Endothelial cell (in vitro differentiated cells): ENCODE measurements at regions not wholly inside any gene's neighbourhood (a gene's known extent, or its start where the extent isn't known, plus 50 kb on each side); places are given as distances from the start of the nearest gene placed in this dataset.

ENCODE experiments used
- DNase-seq: peaks from one replicate; pipeline ENCODE4 v3.0.0; 2021; ENCODE audit warnings: low spot score
- H3K27ac Mint-ChIP-seq: one replicate; pipeline ENCODE4 v1.8.0; 2021; ENCODE audit warnings: mixed read lengths, inconsistent platforms; ENCODE audit not compliant: unreplicated experiment
- H3K27me3 Mint-ChIP-seq: one replicate; pipeline ENCODE4 v1.8.0; 2021; ENCODE audit warnings: mild to moderate bottlenecking, moderate library complexity, mixed read lengths, inconsistent platforms; ENCODE audit not compliant: unreplicated experiment
- H3K36me3 Mint-ChIP-seq: one replicate; pipeline ENCODE4 v1.8.0; 2021; ENCODE audit warnings: mild to moderate bottlenecking, low read depth, mixed read lengths, inconsistent platforms; ENCODE audit not compliant: unreplicated experiment
- H3K4me1 Mint-ChIP-seq: one replicate; pipeline ENCODE4 v1.8.0; 2021; ENCODE audit warnings: mild to moderate bottlenecking, mixed read lengths, inconsistent platforms; ENCODE audit not compliant: unreplicated experiment
- H3K4me3 Mint-ChIP-seq: one replicate; pipeline ENCODE4 v1.8.0; 2021; ENCODE audit warnings: mild to moderate bottlenecking, mixed read lengths, inconsistent platforms; ENCODE audit not compliant: unreplicated experiment
- H3K9me3 Mint-ChIP-seq: one replicate; pipeline ENCODE4 v1.8.0; 2021; ENCODE audit warnings: mixed read lengths, inconsistent platforms; ENCODE audit not compliant: unreplicated experiment
- CTCF ChIP-seq: fragments of 200-600 bp; sonication (generic); IDR thresholded peaks from one replicate; pipeline ENCODE4 v1.5.0; 2021; ENCODE audit warnings: antibody characterized with exemption; ENCODE audit not compliant: unreplicated experiment

GRCh38 chr16:59740858-59741257, 1006.7 kb upstream of the GOT2 start:
- Mint-ChIP-seq H3K4me1 (no peaks in the 10 kb centered on the region), H3K27ac (no peak overlapping the region), H3K27me3 (no peaks in the 10 kb centered on the region), H3K36me3 (no peaks in the 10 kb centered on the region), H3K4me3 (no peak overlapping the region), H3K9me3 (no peaks in the 10 kb centered on the region)
- TF ChIP-seq CTCF: no peak
- no peak for DNase-seq

GRCh38 chr16:59737274-59737673, 1003.2 kb upstream of the GOT2 start:
- no peaks in the 10 kb centered on the region for H3K9me3 Mint-ChIP-seq
- H3K4me3 Mint-ChIP-seq: no peak overlapping the region
- no peaks in the 10 kb centered on the region for H3K4me1 Mint-ChIP-seq
- no peaks in the 10 kb centered on the region for H3K27me3 Mint-ChIP-seq
- H3K36me3 Mint-ChIP-seq: no peaks in the 10 kb centered on the region
- H3K27ac Mint-ChIP-seq: no peak overlapping the region
- no peak for TF ChIP-seq CTCF
- DNase-seq: no peak

- Mint-ChIP-seq H3K27me3 (peaks cover 2% of the 10 kb centered on the region), H3K9me3 (no peaks in the 10 kb centered on the region), H3K36me3 (no peaks in the 10 kb centered on the region), H3K4me1 (no peaks in the 10 kb centered on the region), H3K4me3 (no peak overlapping the region), H3K27ac (no peak overlapping the region)
- no peak for TF ChIP-seq CTCF
- DNase-seq: no peak
Observed at GRCh38 chr16:59733321-59733720, 999.2 kb upstream of the GOT2 start.

- Mint-ChIP-seq H3K4me1 (no peaks in the 10 kb centered on the region), H3K36me3 (no peaks in the 10 kb centered on the region), H3K27me3 (peaks cover 2% of the 10 kb centered on the region), H3K4me3 (no peak overlapping the region), H3K9me3 (no peaks in the 10 kb centered on the region), H3K27ac (no peak overlapping the region)
- no peak for DNase-seq
- TF ChIP-seq CTCF: no peak
Observed at GRCh38 chr16:59729613-59730012, 995.5 kb upstream of the GOT2 start.

GRCh38 chr16:59719121-59719520, 985.0 kb upstream of the GOT2 start:
- H3K27ac Mint-ChIP-seq: no peak overlapping the region
- no peak for DNase-seq
- no peaks in the 10 kb centered on the region for H3K36me3 Mint-ChIP-seq
- no peak for TF ChIP-seq CTCF
- no peak overlapping the region for H3K4me3 Mint-ChIP-seq
- no peaks in the 10 kb centered on the region for H3K9me3 Mint-ChIP-seq
- no peaks in the 10 kb centered on the region for H3K27me3 Mint-ChIP-seq
- H3K4me1 Mint-ChIP-seq: no peaks in the 10 kb centered on the region
